GM12878 (cell line): ENCODE measurements at regions not wholly inside any gene's neighbourhood (a gene's known extent, or its start where the extent isn't known, plus 50 kb on each side); places are given as distances from the start of the nearest gene placed in this dataset.

ENCODE experiments used
- ATAC-seq: fragments of 200-7000 bp; cut with Tn5 transposase; 3 replicates; pipeline ENCODE4 v1.9.1; 2020; ENCODE audit warnings: mild to moderate bottlenecking, moderate library complexity
- BruUV-seq: library from RNA; stranded (reverse); fragments of 400-500 nt; replicated peaks from 2 replicates; lab custom pipeline; 2021; lab: Mats Ljungman, UMichigan
- CTCF ChIA-PET: fragments of 300-600 bp; sonication (Branson Sonifier 250); formaldehyde crosslinking; extraction: SDS; loops from one replicate; lab custom pipeline; 2021; ENCODE audit warnings: inconsistent platforms; lab: Yijun Ruan, JAX
- POLR2A ChIA-PET: fragments of 350-600 bp; formaldehyde crosslinking; extraction: SDS; loops from one replicate; lab custom pipeline; 2021; ENCODE audit warnings: inconsistent platforms; lab: Charles Lee
- RAD21 ChIA-PET: fragments of 300-600 bp; sonication (Branson Sonifier 250); formaldehyde crosslinking; loops from one replicate; lab custom pipeline; 2023; ENCODE audit warnings: antibody characterized with exemption; ENCODE audit not compliant: unreplicated experiment; lab: Charles Lee
- SMC1A ChIA-PET: fragments of 300-600 bp; sonication (Branson Sonifier 250); formaldehyde crosslinking; loops from one replicate; lab custom pipeline; 2023; ENCODE audit not compliant: unreplicated experiment, uncharacterized antibody; lab: Charles Lee
- DNase-seq: peaks from one replicate; pipeline ENCODE4 v3.0.0-alpha.2; 2011; ENCODE audit warnings: low read depth, low spot score
- FAIRE-seq: peaks from 3 replicates; lab custom pipeline; 2011; peaks lifted over from hg19 to GRCh38; lab: Jason Lieb, UNC
- H2AFZ ChIP-seq: 2 replicates; pipeline ENCODE4 v1.6.0; 2011; ENCODE audit warnings: low read depth, low read length, control low read depth; ENCODE audit not compliant: control insufficient read depth
- H3K27ac ChIP-seq: 2 replicates; pipeline ENCODE4 v1.5.1; 2011; ENCODE audit warnings: control low read depth; ENCODE audit not compliant: control insufficient read depth, insufficient read depth
- H3K27me3 ChIP-seq, 2 experiments: replicated peaks in 1 of 2; 2 replicates each; pipeline versions ENCODE4 v1.6.0 to v1.6.1; 2011; ENCODE audit warnings: low read length in 1 of 2; ENCODE audit not compliant: control insufficient read depth in 2 of 2, insufficient read depth in 2 of 2
- H3K36me3 ChIP-seq, 2 experiments: 2 replicates each; pipeline ENCODE4 v1.5.1; 2011; ENCODE audit warnings: low read length in 1 of 2; ENCODE audit not compliant: control insufficient read depth in 2 of 2, insufficient read depth in 2 of 2
- H3K4me1 ChIP-seq: 2 replicates; pipeline ENCODE4 v1.6.1; 2011; ENCODE audit warnings: mild to moderate bottlenecking, low read length, moderate library complexity, mixed read lengths; ENCODE audit not compliant: control insufficient read depth, insufficient read depth
- H3K4me2 ChIP-seq: 2 replicates; pipeline ENCODE4 v1.6.0; 2011; ENCODE audit warnings: control low read depth; ENCODE audit not compliant: control insufficient read depth, insufficient read depth
- H3K4me3 ChIP-seq: fragments of 200-600 bp; sonication (generic); 2 replicates; pipeline ENCODE4 v1.5.1; 2016
- H3K79me2 ChIP-seq: 2 replicates; pipeline ENCODE4 v1.6.0; 2011; ENCODE audit warnings: low read length; ENCODE audit not compliant: control insufficient read depth, insufficient read depth
- H3K9ac ChIP-seq: 2 replicates; pipeline ENCODE4 v1.8.0; 2011; ENCODE audit warnings: low read length, control low read depth, mixed read lengths; ENCODE audit not compliant: control insufficient read depth, insufficient read depth
- H3K9me3 ChIP-seq: replicated peaks from 3 replicates; pipeline ENCODE4 v1.5.1; 2011; ENCODE audit warnings: mild to moderate bottlenecking, low read length; ENCODE audit not compliant: control insufficient read depth, insufficient read depth
- H4K20me1 ChIP-seq: 2 replicates; pipeline ENCODE4 v1.6.0; 2011; ENCODE audit not compliant: control insufficient read depth, insufficient read depth
- ASH2L ChIP-seq: fragments of 300-600, 200-600 bp; sonication (generic); IDR thresholded peaks from 2 replicates; pipeline ENCODE4 v1.6.1; 2017; ENCODE audit warnings: low read depth, mild to moderate bottlenecking, borderline replicate concordance
- ATF3 ChIP-seq: IDR thresholded peaks from 2 replicates; pipeline ENCODE4 v1.6.1; 2011; ENCODE audit warnings: low read depth, mild to moderate bottlenecking, low read length, moderate library complexity, borderline replicate concordance; ENCODE audit errors: extremely low read depth
- HDAC2 ChIP-seq: fragments of 200-600 bp; sonication (generic); IDR thresholded peaks from 2 replicates; pipeline ENCODE4 v1.6.1; 2017
- MLLT1 ChIP-seq: fragments of 450-650 bp; IDR thresholded peaks from 2 replicates; pipeline ENCODE4 v1.6.1; 2016; ENCODE audit warnings: mild to moderate bottlenecking
- NR2C2 ChIP-seq: IDR thresholded peaks from 2 replicates; pipeline ENCODE4 v1.6.1; 2011; ENCODE audit warnings: borderline replicate concordance, low read depth; ENCODE audit not compliant: control insufficient read depth, insufficient read length
- NR2F1 ChIP-seq: fragments of 450-650 bp; conservative IDR thresholded peaks from 2 replicates; pipeline ENCODE4 v1.6.1; 2017; ENCODE audit warnings: mild to moderate bottlenecking
- RAD21 ChIP-seq: IDR thresholded peaks from 2 replicates; pipeline ENCODE4 v1.6.1; 2011; ENCODE audit warnings: mild to moderate bottlenecking, low read depth, low read length, moderate library complexity; ENCODE audit not compliant: insufficient read depth
- RCOR1 ChIP-seq: conservative IDR thresholded peaks from 2 replicates; pipeline ENCODE4 v1.6.1; 2012; ENCODE audit warnings: low read depth, low read length, improper control_type of control experiment
- REST ChIP-seq: IDR thresholded peaks from 2 replicates; pipeline ENCODE4 v1.6.1; 2012; ENCODE audit warnings: mild to moderate bottlenecking, low read depth, low read length
- SMC3 ChIP-seq: IDR thresholded peaks from 2 replicates; pipeline ENCODE4 v1.6.1; 2011; ENCODE audit warnings: low read length, improper control_type of control experiment, borderline replicate concordance
- ZBTB4 ChIP-seq: fragments of 450-650 bp; formaldehyde crosslinking; IDR thresholded peaks from 2 replicates; pipeline ENCODE4 v1.4.0; 2022; ENCODE audit warnings: mild to moderate bottlenecking, moderate library complexity
- WGBS: methylation state at CpG from one replicate; pipeline ENCODE4 v1.1.6; 2016; ENCODE audit warnings: low lambda C conversion rate; ENCODE audit not compliant: insufficient replicate concordance, insufficient coverage; ENCODE audit errors: missing lambda C conversion rate; 5-methylcytosine and 5-hydroxymethylcytosine counted together
- in situ Hi-C: fragments of 300-500 bp; cut with MboI; formaldehyde crosslinking; loops from 9 replicates; pipeline ENCODE4 v1.14.3; 2018; ENCODE audit warnings: mixed read lengths
- intact Hi-C: fragments of 100-400 bp; cut with micrococcal nuclease; formaldehyde crosslinking; loops from one replicate; pipeline ENCODE4 v1.14.2; 2022; ENCODE audit not compliant: unreplicated experiment

GRCh38 chr13:34303346-34303745 is 485.4 kb downstream of the RFC3 start:
- no peaks in the 10 kb centered on the region for H3K36me3 ChIP-seq
- no peak for FAIRE-seq
- SMC1A ChIA-PET = no interaction called here

GRCh38 chr13:34307607-34308006 is 489.7 kb downstream of the RFC3 start:
- no peak for FAIRE-seq
- in situ Hi-C loops (no loop called here), intact Hi-C loops (no loop called here)
- no peak for TF ChIP-seq ATF3
- no peak for TF ChIP-seq SMC3
- TF ChIP-seq RAD21 = no peak
- no peak for TF ChIP-seq HDAC2
- no peak for TF ChIP-seq ZBTB4 (CRISPR knock-in tag)
- no peak for TF ChIP-seq MLLT1
- no peak for TF ChIP-seq RCOR1
- TF ChIP-seq REST = no peak

More at GRCh38 chr13:34303346-34303745, 485.4 kb downstream of the RFC3 start:
- ChIA-PET RAD21 (no interaction called here), POLR2A (no interaction called here), CTCF (no interaction called here)
- H4K20me1 ChIP-seq = no peaks in the 10 kb centered on the region
- no peaks in the 10 kb centered on the region for H3K79me2 ChIP-seq
- in situ Hi-C loops = no loop called here
- DNase-seq = no peak
- no peak for ATAC-seq
- H3K4me1 ChIP-seq = no peaks in the 10 kb centered on the region
- H3K4me3 ChIP-seq = no peak overlapping the region
- no peak overlapping the region for H2AFZ ChIP-seq
- no peak overlapping the region for H3K9ac ChIP-seq
- no peaks in the 10 kb centered on the region for H3K27me3 ChIP-seq
- no peaks in the 10 kb centered on the region for H3K9me3 ChIP-seq
- no TSS peak for BruUV-seq
- no peak overlapping the region for H3K4me2 ChIP-seq
- TF ChIP-seq ASH2L (no peak), NR2F1 (no peak), NR2C2 (no peak)
- TF ChIP-seq, all 136 proteins: peak for 0
- intact Hi-C loops = no loop called here
- no peak overlapping the region for H3K27ac ChIP-seq

More at GRCh38 chr13:34307607-34308006, 489.7 kb downstream of the RFC3 start:
- Histone ChIP-seq H3K4me2 (no peak overlapping the region), H3K4me1 (no peaks in the 10 kb centered on the region), H3K9ac (no peak overlapping the region), H3K27me3 (no peaks in the 10 kb centered on the region), H3K9me3 (no peaks in the 10 kb centered on the region), H2AFZ (no peak overlapping the region), H4K20me1 (no peaks in the 10 kb centered on the region), H3K27ac (no peak overlapping the region), H3K36me3 (no peaks in the 10 kb centered on the region), H3K79me2 (no peaks in the 10 kb centered on the region), H3K4me3 (no peak overlapping the region)
- ChIA-PET POLR2A (no interaction called here), RAD21 (no interaction called here), SMC1A (interaction anchor here (0.8 kb wide), 1 partner anchor 11 kb away, joined by 4 read pairs; no protein-coding TSS in a partner anchor), CTCF (interaction anchor here (0.6 kb wide), 1 partner anchor 201 kb away, joined by 3 read pairs; no protein-coding TSS in a partner anchor)
- no TSS peak for BruUV-seq
- no peak for ATAC-seq
- DNase-seq = no peak
- WGBS = 13% methylated on average over 5 of the region's 5 CpGs
